Common myeloid progenitor, CD34-positive (primary cell): ENCODE measurements at regions not wholly inside any gene's neighbourhood (a gene's known extent, or its start where the extent isn't known, plus 50 kb on each side); places are given as distances from the start of the nearest gene placed in this dataset.

ENCODE experiments used
- CTCF ChIA-PET: fragments of 350-600 bp; sonication (Branson Sonifier 250); formaldehyde crosslinking; loops from one replicate; lab custom pipeline; 2021; ENCODE audit warnings: antibody characterized with exemption; lab: Charles Lee
- POLR2A ChIA-PET: fragments of 350-600 bp; sonication (Branson Sonifier 250); formaldehyde crosslinking; loops from one replicate; lab custom pipeline; 2021; ENCODE audit warnings: antibody characterized with exemption; lab: Charles Lee
- DNase-seq, 3 donors: peaks; one replicate each; pipeline versions ENCODE4 v3.0.0 to v3.0.0-alpha.2; 2013
- H3K27ac ChIP-seq, 2 experiments: 1 replicate in 1 of 2; 2 replicates in 1 of 2; pipeline ENCODE4 v1.7.0; 2013; ENCODE audit warnings: inconsistent platforms in 2 of 2, low read length in 2 of 2, mild to moderate bottlenecking in 2 of 2, low read depth in 1 of 2, moderate library complexity in 1 of 2; ENCODE audit not compliant: severe bottlenecking in 2 of 2, insufficient read depth in 1 of 2, poor library complexity in 1 of 2
- H3K27me3 ChIP-seq, 5 experiments: replicated peaks in 2 of 5; 1 replicate in 3 of 5; 2 replicates in 2 of 5; pipeline versions ENCODE4 v1.6.1 to v1.7.0; 2013; ENCODE audit warnings: low read length in 4 of 5, mild to moderate bottlenecking in 2 of 5, moderate library complexity in 2 of 5, inconsistent platforms in 1 of 5; ENCODE audit not compliant: insufficient read depth in 5 of 5, control insufficient read depth in 4 of 5
- H3K36me3 ChIP-seq, 4 experiments: 1 replicate in 2 of 4; 2 replicates in 2 of 4; pipeline versions ENCODE4 v1.6.1 to v1.7.0; 2013; ENCODE audit warnings: low read length in 3 of 4, control low read depth in 1 of 4, mild to moderate bottlenecking in 1 of 4; ENCODE audit not compliant: control insufficient read depth in 4 of 4, insufficient read depth in 4 of 4
- H3K4me1 ChIP-seq, 4 experiments: 1 replicate in 3 of 4; 2 replicates in 1 of 4; pipeline versions ENCODE4 v1.6.1 to v1.7.1; 2013; ENCODE audit warnings: low read length in 3 of 4, mild to moderate bottlenecking in 3 of 4, control low read depth in 1 of 4, inconsistent platforms in 1 of 4, moderate library complexity in 1 of 4; ENCODE audit not compliant: control insufficient read depth in 4 of 4, insufficient read depth in 4 of 4; ENCODE audit errors: control extremely low read depth in 1 of 4
- H3K4me3 ChIP-seq, 7 experiments: 1 replicate in 4 of 7; 2 replicates in 3 of 7; pipeline versions ENCODE4 v1.5.1 to v1.7.0; 2013; ENCODE audit warnings: mild to moderate bottlenecking in 7 of 7, low read length in 6 of 7, moderate library complexity in 6 of 7, inconsistent platforms in 2 of 7, low read depth in 2 of 7, control low read depth in 1 of 7; ENCODE audit not compliant: insufficient read depth in 4 of 7, control insufficient read depth in 1 of 7; ENCODE audit errors: extremely low read depth in 1 of 7
- H3K9me3 ChIP-seq, 5 experiments: 1 replicate in 4 of 5; 2 replicates in 1 of 5; pipeline versions ENCODE4 v1.6.1 to v1.7.1; 2013; ENCODE audit warnings: low read length in 4 of 5, mild to moderate bottlenecking in 2 of 5, inconsistent platforms in 1 of 5, low read depth in 1 of 5, moderate library complexity in 1 of 5; ENCODE audit not compliant: control insufficient read depth in 4 of 5, insufficient read depth in 2 of 5; ENCODE audit errors: control extremely low read depth in 1 of 5
- WGBS: methylation state at CpG from one replicate; pipeline ENCODE4 v1.1.5; 2013; ENCODE audit not compliant: insufficient coverage; 5-methylcytosine and 5-hydroxymethylcytosine counted together

DNA sequence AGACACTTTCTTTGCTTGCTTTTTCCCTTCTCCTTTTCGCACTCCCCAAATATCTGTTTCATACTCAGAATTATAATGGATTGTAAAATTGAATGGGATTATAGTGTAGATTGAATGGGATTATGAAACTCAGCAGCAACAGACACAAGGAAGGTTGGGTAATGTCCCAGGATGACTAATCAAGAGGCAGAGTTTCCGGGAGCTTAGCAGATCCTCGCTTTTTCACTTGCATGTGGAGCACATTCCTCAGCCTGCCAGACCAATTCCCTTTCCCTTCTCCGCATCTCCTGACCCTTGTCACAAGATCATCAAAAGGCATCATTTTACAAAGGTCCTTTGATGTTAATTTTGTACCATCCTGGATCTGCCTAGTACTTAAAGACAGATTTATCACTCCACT lies 55.1 kb upstream of the SLC1A1 start:
- no peak for DNase-seq
- Histone ChIP-seq H3K27ac (no peak overlapping the region), H3K36me3 (no peaks in the 10 kb centered on the region), H3K9me3 (peaks cover 0 to 10% (median 0%) of the 10 kb centered on the region in 5 experiments), H3K4me3 (no peak overlapping the region), H3K27me3 (peaks cover 0 to 5% (median 0%) of the 10 kb centered on the region in 5 experiments), H3K4me1 (no peaks in the 10 kb centered on the region)
- ChIA-PET POLR2A (no interaction called here), CTCF (no interaction called here)
- WGBS, result 100% methylated on average over 3 of the region's 4 CpGs

DNA sequence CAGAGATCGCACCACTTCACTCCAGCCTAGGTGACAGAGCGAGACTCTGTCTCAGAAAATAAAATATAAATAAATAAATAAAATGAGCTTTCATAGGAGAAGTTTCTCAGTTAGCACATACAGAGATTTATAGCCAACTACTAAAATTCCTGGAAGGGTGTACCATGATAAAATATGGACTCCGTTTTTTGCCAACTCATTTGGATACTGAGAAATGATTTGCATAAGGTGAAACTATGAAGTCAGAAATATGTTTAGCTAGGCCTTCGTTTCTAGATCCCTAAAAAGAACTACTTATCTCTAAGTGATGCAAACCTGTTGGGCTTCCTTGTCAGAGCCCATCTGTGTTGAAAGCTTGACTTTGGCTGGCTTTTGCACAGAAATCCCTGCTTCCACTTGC lies 56.9 kb upstream of the SLC1A1 start:
- CTCF ChIA-PET, result interaction anchor here (1.0 kb wide), 1 partner anchor 91 kb away, joined by 3 read pairs; no protein-coding TSS in a partner anchor
- no CpG with 5 or more reads among the region's 4 CpGs for WGBS

DNA sequence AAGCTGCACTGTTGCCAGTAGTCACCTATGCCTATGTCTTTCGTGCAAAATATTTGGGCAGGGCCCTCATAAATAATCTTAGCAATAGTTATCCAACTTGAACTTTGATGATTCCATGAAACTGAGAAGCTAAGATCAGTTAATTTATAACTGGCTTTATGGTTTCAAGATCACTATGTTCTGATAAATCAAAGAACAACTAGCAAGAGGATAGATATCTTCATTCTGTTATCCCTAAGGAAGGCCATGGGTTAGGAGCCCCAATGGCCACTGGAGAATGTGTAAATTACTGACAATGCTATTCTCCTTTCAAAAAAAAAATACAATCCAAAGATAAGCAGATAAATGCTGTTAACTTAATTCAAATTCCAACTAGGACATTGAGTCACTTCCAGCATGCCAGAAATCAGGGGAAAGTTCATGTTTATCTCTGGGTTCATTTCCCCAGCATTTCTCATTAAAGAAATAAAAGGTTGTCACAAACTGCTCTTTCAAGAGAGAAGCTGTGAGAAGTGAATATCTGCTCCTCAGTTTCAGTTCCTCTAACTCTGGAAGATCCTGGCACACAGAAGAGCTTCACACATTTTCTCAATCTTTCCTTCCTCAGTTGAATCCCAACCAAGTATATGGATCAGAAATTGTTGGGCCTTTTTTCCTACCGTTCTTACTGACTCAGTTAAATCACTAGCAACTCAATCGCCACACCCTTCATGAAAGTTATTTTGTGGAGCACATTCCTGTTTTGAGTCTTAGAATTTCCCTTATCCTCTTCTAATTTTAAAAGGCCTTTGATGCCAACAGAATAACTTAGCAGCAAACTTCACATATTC lies 59.6 kb upstream of the SLC1A1 start:
- H3K36me3 ChIP-seq, result no peaks in the 10 kb centered on the region
- peaks cover 0 to 2% (median 0%) of the 10 kb centered on the region in 5 experiments for H3K27me3 ChIP-seq
- H3K27ac ChIP-seq, result no peak overlapping the region
- 100% methylated on average over 2 of the region's 3 CpGs for WGBS
- ChIA-PET POLR2A (interaction anchor here (0.8 kb wide), 1 partner anchor 976 kb away, joined by 3 read pairs; no protein-coding TSS in a partner anchor), CTCF (no interaction called here)
- no peaks in the 10 kb centered on the region for H3K9me3 ChIP-seq
- DNase-seq, result no peak
- H3K4me1 ChIP-seq, result no peaks in the 10 kb centered on the region
- no peak overlapping the region for H3K4me3 ChIP-seq

More for the DNA sequence above, 56.9 kb upstream of the SLC1A1 start:
- Histone ChIP-seq H3K4me3 (no peak overlapping the region), H3K4me1 (no peaks in the 10 kb centered on the region), H3K9me3 (peaks cover 0 to 1% (median 0%) of the 10 kb centered on the region in 5 experiments), H3K27ac (no peak overlapping the region), H3K27me3 (peaks cover 0 to 3% (median 0%) of the 10 kb centered on the region in 5 experiments), H3K36me3 (no peaks in the 10 kb centered on the region)
- POLR2A ChIA-PET, result no interaction called here
- no peak for DNase-seq

DNA sequence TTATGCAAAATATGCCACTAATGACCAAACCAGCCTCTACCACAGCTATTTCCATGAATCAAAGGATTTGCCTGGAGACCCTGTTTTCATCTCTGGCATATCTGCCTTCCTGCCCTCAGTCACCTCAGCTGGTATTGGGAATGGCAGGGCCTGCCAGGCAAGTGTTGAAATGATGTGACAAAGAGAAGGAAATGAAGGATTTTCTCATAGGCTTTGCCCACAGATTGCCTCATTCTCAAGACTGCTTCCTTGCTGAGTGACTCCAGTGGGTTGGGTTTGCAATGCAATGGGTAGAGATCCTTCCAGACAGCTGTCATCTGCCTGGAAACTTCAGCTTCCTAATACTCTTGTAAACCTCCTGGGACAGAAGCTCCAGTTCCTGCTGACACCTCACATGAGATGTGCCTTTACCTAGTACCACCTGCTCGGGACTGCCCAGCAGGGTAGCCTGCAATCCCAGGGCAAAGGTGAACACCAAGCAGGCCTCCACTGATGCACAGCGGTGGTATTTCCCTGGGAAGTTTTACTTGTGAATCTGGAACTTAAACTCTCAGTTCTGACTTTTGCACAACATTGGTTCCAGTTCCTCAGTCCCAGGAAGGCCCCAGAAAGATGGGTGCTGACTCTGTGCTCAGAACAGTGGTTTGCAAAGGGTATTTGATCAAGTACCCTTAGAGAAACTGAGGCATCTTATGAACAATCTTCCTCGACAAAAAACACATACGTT lies 64.8 kb upstream of the SLC1A1 start:
- ChIA-PET CTCF (no interaction called here), POLR2A (no interaction called here)
- H3K36me3 ChIP-seq, result no peaks in the 10 kb centered on the region
- 97% methylated on average over 4 of the region's 4 CpGs for WGBS
- peaks cover 0 to 10% (median 6%) of the 10 kb centered on the region in 4 experiments for H3K4me1 ChIP-seq
- peaks cover 0 to 20% (median 4%) of the 10 kb centered on the region in 5 experiments for H3K27me3 ChIP-seq
- no peaks in the 10 kb centered on the region for H3K9me3 ChIP-seq
- H3K4me3 ChIP-seq, result no peak overlapping the region
- no peak overlapping the region for H3K27ac ChIP-seq
- DNase-seq, result no peak

DNA sequence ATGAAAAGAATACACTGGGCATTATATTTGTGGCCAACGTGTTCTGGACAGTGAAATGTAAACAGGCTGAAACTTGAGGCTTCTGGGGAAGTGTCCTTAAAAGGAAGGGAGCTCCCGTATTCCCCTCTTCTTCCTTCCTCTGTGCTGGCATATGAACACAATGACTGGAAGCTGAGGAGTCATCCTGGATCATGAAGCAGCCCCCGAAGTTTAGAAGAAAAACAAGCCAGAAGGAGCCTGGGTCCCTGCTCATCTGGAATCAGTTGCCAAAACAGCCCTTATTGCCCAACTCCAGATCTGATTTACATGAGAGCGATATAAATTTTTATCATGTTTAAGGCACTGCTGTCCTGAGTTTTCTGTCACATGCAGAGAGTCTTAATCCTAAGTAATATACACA lies 65.4 kb upstream of the SLC1A1 start:
- POLR2A ChIA-PET, result no interaction called here
- no peak for DNase-seq
- H3K9me3 ChIP-seq, result no peaks in the 10 kb centered on the region
- H3K4me3 ChIP-seq, result no peak overlapping the region
- no peaks in the 10 kb centered on the region for H3K36me3 ChIP-seq
- H3K4me1 ChIP-seq, result peaks cover 0 to 10% (median 6%) of the 10 kb centered on the region in 4 experiments
- WGBS, result 90% methylated on average over 2 of the region's 4 CpGs
- H3K27ac ChIP-seq, result no peak overlapping the region
- CTCF ChIA-PET, result no interaction called here
- peaks cover 0 to 24% (median 4%) of the 10 kb centered on the region in 5 experiments for H3K27me3 ChIP-seq

DNA sequence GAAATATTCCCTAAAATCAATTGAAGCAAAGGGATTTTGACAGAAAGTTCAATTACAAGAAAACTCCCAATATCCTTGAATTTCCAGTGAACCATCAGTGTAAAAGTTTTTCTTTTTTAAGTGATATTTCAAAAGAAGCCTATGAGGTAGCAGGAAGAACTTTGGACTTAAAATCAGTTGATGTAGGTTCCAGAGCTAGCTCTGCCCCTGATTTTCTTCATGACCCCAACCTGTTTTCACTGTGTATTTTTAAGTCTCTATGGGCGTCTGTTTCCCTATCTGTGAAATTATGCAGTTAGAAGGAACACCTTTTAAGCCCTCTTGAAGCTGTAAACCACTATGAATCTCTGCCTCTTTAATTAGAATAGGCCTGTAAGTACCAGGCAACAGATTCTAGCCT lies 66.2 kb upstream of the SLC1A1 start:
- POLR2A ChIA-PET, result no interaction called here
- Histone ChIP-seq H3K4me1 (peaks cover 0 to 10% (median 6%) of the 10 kb centered on the region in 4 experiments), H3K9me3 (no peaks in the 10 kb centered on the region), H3K36me3 (no peaks in the 10 kb centered on the region), H3K27me3 (peaks cover 0 to 24% (median 4%) of the 10 kb centered on the region in 5 experiments), H3K27ac (no peak overlapping the region), H3K4me3 (no peak overlapping the region)
- CTCF ChIA-PET, result no interaction called here
- 71% methylated on average over 1 of the region's 1 CpG for WGBS
- no peak for DNase-seq

DNA sequence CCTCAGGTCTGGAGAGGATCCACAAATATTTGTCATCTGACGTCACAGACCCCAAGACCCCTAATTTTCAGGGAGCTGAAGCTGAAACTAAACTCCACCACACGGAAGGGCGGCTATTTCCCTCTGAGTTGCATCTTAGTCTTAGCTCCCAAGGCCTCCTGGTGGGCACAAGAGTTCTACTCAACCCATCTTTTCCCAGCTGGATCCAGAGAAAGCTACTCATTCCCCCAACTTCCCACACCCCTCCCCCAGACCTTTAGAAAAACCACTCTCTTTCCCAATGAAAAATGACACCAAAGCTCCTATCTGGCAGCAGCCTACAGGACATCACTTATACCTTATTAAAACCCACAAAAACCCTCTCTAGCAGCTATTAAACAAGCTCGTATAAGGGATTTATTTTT lies 67.1 kb upstream of the SLC1A1 start:
- Histone ChIP-seq H3K36me3 (no peaks in the 10 kb centered on the region), H3K9me3 (no peaks in the 10 kb centered on the region), H3K4me3 (no peak overlapping the region), H3K27me3 (peaks cover 0 to 24% (median 4%) of the 10 kb centered on the region in 5 experiments), H3K4me1 (peaks cover 0 to 10% (median 6%) of the 10 kb centered on the region in 4 experiments), H3K27ac (no peak overlapping the region)
- WGBS, result 96% methylated on average over 3 of the region's 4 CpGs
- ChIA-PET CTCF (no interaction called here), POLR2A (no interaction called here)
- DNase-seq, result no peak
